Dendritic cell treated with granulocyte-macrophage colony-stimulating factor and Interleukin-4, amounts not matched to agents 40 ng/mL and 50 ng/mL, for 4 days (primary cell): ENCODE measurements at regions not wholly inside any gene's neighbourhood (a gene's known extent, or its start where the extent isn't known, plus 50 kb on each side); places are given as distances from the start of the nearest gene placed in this dataset.

Experiments used
- H3K27ac Mint-ChIP-seq: one replicate; pipeline ENCODE4 v1.8.0; 2022; ENCODE audit warnings: mild to moderate bottlenecking, mixed read lengths
- H3K27me3 Mint-ChIP-seq: one replicate; pipeline ENCODE4 v1.8.0; 2022; ENCODE audit warnings: mild to moderate bottlenecking, mixed read lengths
- H3K36me3 Mint-ChIP-seq: one replicate; pipeline ENCODE4 v1.8.0; 2022; ENCODE audit warnings: low read depth, mixed read lengths
- H3K4me1 Mint-ChIP-seq: one replicate; pipeline ENCODE4 v1.8.0; 2022; ENCODE audit warnings: low read depth, mixed read lengths
- H3K4me3 Mint-ChIP-seq: one replicate; pipeline ENCODE4 v1.8.0; 2022; ENCODE audit warnings: mild to moderate bottlenecking, moderate library complexity, mixed read lengths
- H3K9me3 Mint-ChIP-seq: one replicate; pipeline ENCODE4 v1.8.0; 2022; ENCODE audit warnings: mixed read lengths
- intact Hi-C: fragments of 100-400 bp; cut with micrococcal nuclease; formaldehyde crosslinking; loops from one replicate; pipeline ENCODE4 v1.15.0; 2022

DNA sequence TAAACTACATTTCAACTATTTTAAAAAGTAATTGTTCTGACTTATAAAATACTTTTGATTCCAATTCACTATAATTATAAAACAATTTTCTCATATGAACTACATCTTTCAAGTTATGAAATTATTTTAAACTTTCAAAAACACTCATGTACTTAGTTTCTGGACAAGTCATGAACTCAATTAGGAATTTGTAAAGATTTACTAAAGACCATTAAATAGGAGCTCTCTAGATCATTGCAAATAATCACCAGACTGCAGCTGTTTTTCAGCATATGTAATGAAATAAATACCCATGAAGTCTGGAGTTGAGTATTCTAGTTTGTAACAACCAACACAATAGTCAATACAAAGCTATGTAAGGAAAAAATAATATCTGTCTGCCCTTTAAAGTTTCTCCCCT, 605.1 kb upstream of the MIR17HG start:
- intact Hi-C loops: no loop called here
- Mint-ChIP-seq H3K27ac (no peak overlapping the region), H3K4me1 (no peaks in the 10 kb centered on the region), H3K36me3 (no peaks in the 10 kb centered on the region), H3K9me3 (peaks cover 9% of the 10 kb centered on the region), H3K27me3 (no peaks in the 10 kb centered on the region), H3K4me3 (no peak overlapping the region)

DNA sequence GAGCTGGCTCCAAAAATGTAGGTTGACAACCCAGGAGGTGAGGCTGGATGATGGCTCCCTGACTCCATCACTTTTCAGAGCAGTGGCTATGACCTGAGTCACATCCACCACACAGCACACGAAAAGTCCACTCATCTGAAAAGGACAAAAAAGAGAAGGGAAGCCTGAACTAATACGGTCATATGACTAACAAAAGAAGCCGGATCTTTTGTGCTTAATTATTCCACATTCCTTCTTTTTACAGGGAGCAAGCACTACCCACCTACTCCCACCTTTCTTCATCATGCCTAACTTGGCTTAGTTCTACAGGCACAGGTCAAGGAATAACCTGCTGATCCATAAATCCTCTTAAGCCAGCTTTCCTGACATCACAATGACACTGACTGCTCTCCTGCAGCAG, 601.3 kb upstream of the MIR17HG start:
- H3K9me3 Mint-ChIP-seq: peaks cover 24% of the 10 kb centered on the region
- H3K36me3 Mint-ChIP-seq: no peaks in the 10 kb centered on the region
- intact Hi-C loops: no loop called here
- no peaks in the 10 kb centered on the region for H3K27me3 Mint-ChIP-seq
- H3K4me1 Mint-ChIP-seq: peaks cover 5% of the 10 kb centered on the region
- H3K27ac Mint-ChIP-seq: no peak overlapping the region
- no peak overlapping the region for H3K4me3 Mint-ChIP-seq

GRCh38 chr13:90750021-90750420, 597.5 kb upstream of the MIR17HG start:
- Mint-ChIP-seq H3K4me1 (peaks cover 5% of the 10 kb centered on the region), H3K4me3 (no peak overlapping the region), H3K27me3 (no peaks in the 10 kb centered on the region), H3K27ac (no peak overlapping the region), H3K36me3 (no peaks in the 10 kb centered on the region), H3K9me3 (peaks cover 24% of the 10 kb centered on the region)
- intact Hi-C loops: no loop called here

GRCh38 chr13:90751026-90751425, 596.5 kb upstream of the MIR17HG start:
- Mint-ChIP-seq H3K36me3 (no peaks in the 10 kb centered on the region), H3K27ac (no peak overlapping the region), H3K27me3 (no peaks in the 10 kb centered on the region), H3K9me3 (peaks cover 24% of the 10 kb centered on the region), H3K4me1 (peaks cover 5% of the 10 kb centered on the region), H3K4me3 (no peak overlapping the region)
- intact Hi-C loops: no loop called here

GRCh38 chr13:90752070-90752469, 595.4 kb upstream of the MIR17HG start:
- intact Hi-C loops: no loop called here
- H3K27ac Mint-ChIP-seq: no peak overlapping the region
- H3K9me3 Mint-ChIP-seq: peaks cover 16% of the 10 kb centered on the region
- no peaks in the 10 kb centered on the region for H3K27me3 Mint-ChIP-seq
- no peak overlapping the region for H3K4me3 Mint-ChIP-seq
- no peaks in the 10 kb centered on the region for H3K36me3 Mint-ChIP-seq
- H3K4me1 Mint-ChIP-seq: peaks cover 6% of the 10 kb centered on the region

- Mint-ChIP-seq H3K4me1 (peaks cover 5% of the 10 kb centered on the region), H3K27ac (no peak overlapping the region), H3K27me3 (no peaks in the 10 kb centered on the region), H3K36me3 (no peaks in the 10 kb centered on the region), H3K9me3 (peaks cover 1% of the 10 kb centered on the region), H3K4me3 (no peak overlapping the region)
- intact Hi-C loops: no loop called here
These were observed 590.3 kb upstream of the MIR17HG start for GRCh38 chr13:90757127-90757680.

GRCh38 chr13:90760639-90761038, 586.8 kb upstream of the MIR17HG start:
- H3K36me3 Mint-ChIP-seq: no peaks in the 10 kb centered on the region
- no peak overlapping the region for H3K4me3 Mint-ChIP-seq
- H3K27ac Mint-ChIP-seq: no peak overlapping the region
- peaks cover 19% of the 10 kb centered on the region for H3K4me1 Mint-ChIP-seq
- intact Hi-C loops: no loop called here
- H3K27me3 Mint-ChIP-seq: no peaks in the 10 kb centered on the region
- peaks cover 15% of the 10 kb centered on the region for H3K9me3 Mint-ChIP-seq

DNA sequence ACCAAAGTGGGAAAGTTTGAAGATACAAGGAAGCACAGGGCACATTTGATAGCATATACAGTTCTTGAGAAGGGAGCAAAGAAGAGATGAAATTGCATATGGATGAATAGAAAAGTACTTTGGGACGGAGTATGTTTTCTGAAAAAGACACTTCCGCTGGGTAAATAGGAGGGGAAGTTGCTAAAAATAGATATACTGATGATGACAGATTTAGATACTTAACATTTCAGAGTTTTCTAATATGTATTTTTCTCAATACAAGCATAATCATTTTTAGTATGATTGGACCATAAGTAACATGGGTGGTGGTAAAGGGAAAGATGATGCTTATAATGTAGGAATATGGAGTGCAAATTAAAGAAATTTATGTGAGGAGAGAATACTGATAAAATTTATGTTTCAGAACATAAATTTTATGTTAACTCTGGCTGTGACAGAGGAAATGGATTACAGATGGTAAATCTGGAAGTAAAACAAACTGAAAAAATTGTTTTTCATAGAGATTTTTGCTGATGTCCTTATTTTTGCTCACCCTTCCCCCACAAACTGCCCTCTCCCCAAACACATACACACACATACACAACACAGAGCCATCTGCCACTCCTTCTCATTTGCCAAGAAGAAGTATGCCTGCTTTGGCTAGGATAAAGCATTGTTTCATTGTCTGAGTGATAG, 583.9 kb upstream of the MIR17HG start:
- Mint-ChIP-seq H3K27ac (no peak overlapping the region), H3K4me1 (peaks cover 20% of the 10 kb centered on the region), H3K4me3 (no peak overlapping the region), H3K9me3 (peaks cover 15% of the 10 kb centered on the region), H3K27me3 (no peaks in the 10 kb centered on the region), H3K36me3 (no peaks in the 10 kb centered on the region)
- intact Hi-C loops: no loop called here

DNA sequence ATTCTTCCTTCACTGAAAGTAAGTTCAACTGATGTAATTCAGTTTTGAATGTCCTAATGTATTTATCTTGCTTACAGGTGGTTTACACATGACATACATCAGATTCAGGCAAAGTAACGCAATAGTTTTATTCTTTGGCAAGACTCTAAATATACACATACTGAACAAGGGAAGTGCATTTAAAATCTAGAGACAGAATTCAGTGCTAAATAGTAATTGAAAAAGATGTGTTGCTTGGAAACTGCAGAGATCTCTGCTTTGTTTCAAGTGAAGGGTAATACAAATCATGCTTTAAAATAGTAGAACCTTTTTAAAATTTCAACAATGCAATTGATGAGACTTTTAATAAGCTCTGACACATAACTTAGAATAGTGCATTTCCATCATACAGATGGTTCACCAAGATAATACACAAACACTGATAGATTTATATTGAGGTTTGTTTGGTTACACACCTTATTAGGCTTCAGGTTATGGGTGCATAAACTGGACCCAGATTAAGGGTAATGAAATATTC, 581.0 kb upstream of the MIR17HG start:
- H3K4me3 Mint-ChIP-seq: no peak overlapping the region
- H3K27ac Mint-ChIP-seq: no peak overlapping the region
- no peaks in the 10 kb centered on the region for H3K36me3 Mint-ChIP-seq

DNA sequence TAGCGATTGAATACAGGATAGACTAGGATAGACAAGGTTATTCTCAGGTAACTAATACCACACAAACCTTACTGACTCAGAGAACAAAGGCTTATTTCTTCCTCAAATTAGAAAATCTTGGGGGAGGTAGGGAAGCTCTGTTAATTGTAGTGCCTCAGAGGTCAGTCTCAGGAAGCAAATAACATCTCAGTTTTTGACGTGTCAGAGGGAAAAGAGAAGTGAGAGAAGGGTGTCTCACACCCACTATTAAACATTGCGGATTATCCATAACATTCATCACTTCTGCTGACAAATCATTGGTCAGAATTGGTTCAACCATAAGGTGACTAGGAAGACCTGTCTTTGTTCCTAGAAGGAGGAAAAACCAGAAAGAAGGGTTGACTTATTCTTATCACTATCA, 579.4 kb upstream of the MIR17HG start:
- Mint-ChIP-seq H3K9me3 (peaks cover 5% of the 10 kb centered on the region), H3K27ac (no peak overlapping the region), H3K36me3 (no peaks in the 10 kb centered on the region), H3K4me1 (peaks cover 26% of the 10 kb centered on the region), H3K27me3 (peaks cover 1% of the 10 kb centered on the region), H3K4me3 (no peak overlapping the region)
- intact Hi-C loops: no loop called here

More for the DNA sequence above, 581.0 kb upstream of the MIR17HG start:
- peaks cover 29% of the 10 kb centered on the region for H3K4me1 Mint-ChIP-seq
- intact Hi-C loops: no loop called here
- H3K27me3 Mint-ChIP-seq: peaks cover 1% of the 10 kb centered on the region
- H3K9me3 Mint-ChIP-seq: peaks cover 15% of the 10 kb centered on the region

GRCh38 chr13:90769387-90769786, 578.1 kb upstream of the MIR17HG start:
- no peak overlapping the region for H3K27ac Mint-ChIP-seq
- no peaks in the 10 kb centered on the region for H3K9me3 Mint-ChIP-seq
- H3K4me3 Mint-ChIP-seq: no peak overlapping the region
- H3K27me3 Mint-ChIP-seq: peaks cover 1% of the 10 kb centered on the region
- intact Hi-C loops: no loop called here
- H3K4me1 Mint-ChIP-seq: peaks cover 15% of the 10 kb centered on the region
- H3K36me3 Mint-ChIP-seq: no peaks in the 10 kb centered on the region

GRCh38 chr13:90770334-90770733, 577.2 kb upstream of the MIR17HG start:
- H3K4me1 Mint-ChIP-seq: peaks cover 15% of the 10 kb centered on the region
- H3K27me3 Mint-ChIP-seq: peaks cover 1% of the 10 kb centered on the region
- no peak overlapping the region for H3K4me3 Mint-ChIP-seq
- H3K36me3 Mint-ChIP-seq: no peaks in the 10 kb centered on the region
- H3K27ac Mint-ChIP-seq: no peak overlapping the region
- intact Hi-C loops: no loop called here
- H3K9me3 Mint-ChIP-seq: no peaks in the 10 kb centered on the region

DNA sequence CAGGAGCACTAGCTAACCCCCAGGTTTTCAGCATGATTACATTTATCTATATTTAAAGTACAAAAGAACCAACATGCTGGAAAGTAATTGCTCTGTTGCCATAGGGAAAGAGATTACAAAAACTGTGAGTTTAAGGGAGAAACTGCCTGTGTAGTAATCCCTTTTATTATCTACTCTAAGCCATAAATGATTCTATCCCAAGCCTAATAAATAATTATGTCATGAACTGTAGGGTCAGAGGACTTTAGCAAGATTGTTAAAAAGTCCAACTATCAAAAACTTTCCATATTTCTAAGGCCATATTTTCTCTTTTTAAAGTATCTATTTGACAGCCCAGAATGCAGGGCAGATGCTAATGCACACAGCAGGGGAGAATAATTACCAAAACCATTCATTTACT, 573.8 kb upstream of the MIR17HG start:
- Mint-ChIP-seq H3K27ac (no peak overlapping the region), H3K4me1 (peaks cover 8% of the 10 kb centered on the region), H3K4me3 (no peak overlapping the region), H3K27me3 (peaks cover 1% of the 10 kb centered on the region), H3K9me3 (no peaks in the 10 kb centered on the region), H3K36me3 (no peaks in the 10 kb centered on the region)
- intact Hi-C loops: no loop called here

DNA sequence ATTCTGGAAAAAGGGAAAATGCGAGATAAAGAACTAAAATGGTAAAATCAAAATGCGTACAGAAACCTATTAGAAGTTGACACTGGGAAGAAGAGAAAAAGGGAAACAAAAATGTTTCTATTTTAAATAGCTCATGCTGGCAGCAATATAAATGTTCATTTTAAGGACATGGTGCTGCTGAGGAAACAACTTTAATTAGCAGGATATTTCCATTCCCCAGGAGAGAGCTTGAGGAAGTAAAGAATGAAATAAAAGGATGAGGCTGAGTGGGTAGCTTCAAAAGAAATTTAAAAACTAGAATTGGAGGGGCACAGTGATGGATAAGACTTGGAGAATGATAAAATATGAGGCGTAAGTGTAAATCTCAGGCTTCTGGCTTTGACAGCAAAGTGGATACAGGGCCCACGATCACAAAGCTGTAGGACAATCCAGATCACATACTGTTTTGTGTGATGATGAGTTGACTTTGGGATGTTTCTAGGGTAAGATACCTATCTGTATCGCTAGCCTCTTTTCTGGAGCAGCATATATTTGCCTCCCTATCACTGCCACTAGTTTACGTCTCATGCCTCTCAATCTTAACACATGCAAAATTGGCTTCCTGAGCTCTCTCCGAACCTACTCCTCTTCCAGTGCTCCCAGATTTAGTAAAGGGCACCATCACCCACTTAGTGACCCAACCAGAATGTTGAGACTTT, 571.3 kb upstream of the MIR17HG start:
- Mint-ChIP-seq H3K36me3 (no peaks in the 10 kb centered on the region), H3K4me1 (no peaks in the 10 kb centered on the region), H3K4me3 (no peak overlapping the region), H3K27ac (no peak overlapping the region), H3K9me3 (no peaks in the 10 kb centered on the region), H3K27me3 (no peaks in the 10 kb centered on the region)
- intact Hi-C loops: no loop called here
